NB4 (cell line): ENCODE measurements at regions not wholly inside any gene's neighbourhood (a gene's known extent, or its start where the extent isn't known, plus 50 kb on each side); places are given as distances from the start of the nearest gene placed in this dataset.

Experiments
- MYC ChIP-seq: IDR thresholded peaks from 2 replicates; pipeline ENCODE4 v1.6.1; 2011; ENCODE audit warnings: low read depth, low read length
- POLR2A ChIP-seq: IDR thresholded peaks from 2 replicates; pipeline ENCODE4 v1.6.1; 2011; ENCODE audit warnings: mild to moderate bottlenecking; ENCODE audit not compliant: insufficient read length; ENCODE audit errors: extremely low read depth
- TF ChIP-seq, protein P1 (sequence below): IDR thresholded peaks from one replicate; pipeline ENCODE4 v1.5.1; 2012; ENCODE audit warnings: low read depth, low read length

DNA sequence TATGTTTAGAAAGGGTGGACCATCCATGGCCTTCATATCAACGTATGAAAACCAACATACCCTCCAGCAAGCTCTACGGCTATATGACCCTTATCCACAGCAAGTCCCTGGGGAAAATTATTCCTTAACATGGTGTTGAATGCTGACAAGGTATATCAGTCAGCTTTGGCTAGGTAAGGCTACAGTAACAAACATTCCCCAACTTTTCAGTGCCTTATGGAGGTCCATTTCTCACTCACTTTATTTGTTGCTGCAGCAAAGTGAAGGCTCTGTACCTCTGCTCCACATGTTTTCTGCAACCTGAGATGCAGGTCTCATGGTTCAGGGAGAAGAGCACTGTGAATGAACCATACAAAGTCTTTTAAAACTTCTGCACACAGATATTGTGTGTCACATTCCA is 83.8 kb upstream of the TOX3 start:
- TF ChIP-seq, protein P1, sequence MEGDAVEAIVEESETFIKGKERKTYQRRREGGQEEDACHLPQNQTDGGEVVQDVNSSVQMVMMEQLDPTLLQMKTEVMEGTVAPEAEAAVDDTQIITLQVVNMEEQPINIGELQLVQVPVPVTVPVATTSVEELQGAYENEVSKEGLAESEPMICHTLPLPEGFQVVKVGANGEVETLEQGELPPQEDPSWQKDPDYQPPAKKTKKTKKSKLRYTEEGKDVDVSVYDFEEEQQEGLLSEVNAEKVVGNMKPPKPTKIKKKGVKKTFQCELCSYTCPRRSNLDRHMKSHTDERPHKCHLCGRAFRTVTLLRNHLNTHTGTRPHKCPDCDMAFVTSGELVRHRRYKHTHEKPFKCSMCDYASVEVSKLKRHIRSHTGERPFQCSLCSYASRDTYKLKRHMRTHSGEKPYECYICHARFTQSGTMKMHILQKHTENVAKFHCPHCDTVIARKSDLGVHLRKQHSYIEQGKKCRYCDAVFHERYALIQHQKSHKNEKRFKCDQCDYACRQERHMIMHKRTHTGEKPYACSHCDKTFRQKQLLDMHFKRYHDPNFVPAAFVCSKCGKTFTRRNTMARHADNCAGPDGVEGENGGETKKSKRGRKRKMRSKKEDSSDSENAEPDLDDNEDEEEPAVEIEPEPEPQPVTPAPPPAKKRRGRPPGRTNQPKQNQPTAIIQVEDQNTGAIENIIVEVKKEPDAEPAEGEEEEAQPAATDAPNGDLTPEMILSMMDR: no peak
- no peak for TF ChIP-seq POLR2A
- no peak for TF ChIP-seq MYC
